NCI-H526 treated with DMSO at 0.1 percent for 48 hours (cell line): ENCODE measurements at regions not wholly inside any gene's neighbourhood (a gene's known extent, or its start where the extent isn't known, plus 50 kb on each side); places are given as distances from the start of the nearest gene placed in this dataset.

Experiments
- DNase-seq: peaks from one replicate; lab custom pipeline; 2025; lab: John Stamatoyannopoulos, UW

DNA sequence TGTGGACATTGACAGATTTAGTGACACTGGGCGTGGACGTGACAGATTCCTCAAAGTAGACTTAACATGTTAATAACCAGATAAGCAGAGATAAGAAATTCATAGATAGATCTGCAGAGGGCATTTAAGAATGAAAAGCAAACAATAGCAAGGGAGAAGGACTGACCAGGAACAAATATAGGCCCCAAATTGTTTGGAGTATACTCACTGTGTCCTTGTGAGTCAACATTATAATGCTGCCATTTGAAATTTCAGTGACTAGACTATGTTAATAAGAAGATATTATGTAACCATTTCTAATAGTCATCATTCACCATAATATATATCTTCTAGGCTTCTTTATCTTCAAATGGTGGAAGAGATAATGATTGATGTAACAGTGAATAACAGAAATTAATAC, 78.1 kb upstream of the SLC38A11 start:
- DNase-seq: no peak

DNA sequence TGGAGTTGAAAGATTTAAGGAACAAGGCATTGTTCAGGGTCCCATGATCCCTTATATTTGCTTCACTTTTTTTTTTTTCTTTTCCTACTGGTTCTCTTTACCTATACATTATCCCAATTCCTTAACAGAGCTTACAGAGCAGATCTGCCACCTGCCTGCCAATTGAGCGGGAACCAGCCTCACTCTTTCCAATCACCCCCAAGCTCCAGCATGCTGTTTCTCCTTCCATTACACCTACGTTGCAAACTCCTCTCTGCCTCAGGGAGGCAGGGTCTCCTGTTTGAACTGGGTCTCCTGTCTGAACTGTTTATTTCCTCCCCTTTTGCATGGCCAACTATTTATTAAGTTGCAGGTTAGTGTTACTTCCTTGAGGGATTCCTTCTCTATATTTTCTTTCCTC, 77.2 kb upstream of the SLC38A11 start:
- DNase-seq: no peak

DNA sequence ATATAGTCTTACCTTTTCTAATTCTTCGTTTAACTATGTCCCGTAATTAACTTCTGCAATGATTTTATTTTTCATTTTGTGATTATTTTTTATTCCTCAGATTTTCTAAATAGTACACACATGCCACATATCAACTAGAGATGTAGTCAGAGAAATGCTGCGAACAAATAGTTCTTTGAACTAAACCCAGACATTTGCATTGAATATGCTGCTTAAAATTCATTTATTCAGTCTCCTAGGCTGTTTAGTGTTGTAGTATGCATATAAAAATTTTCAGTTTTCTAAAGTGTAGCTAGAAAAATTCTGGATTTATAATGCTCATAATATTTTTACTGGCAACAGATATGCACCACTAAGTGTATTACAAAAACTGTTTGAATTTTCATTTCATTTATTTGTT, 68.9 kb upstream of the SLC38A11 start:
- DNase-seq: peak; percentile 86

- DNase-seq: no peak
Observed at GRCh38 chr2:165022781-165023180, 67.5 kb upstream of the SLC38A11 start.

- DNase-seq: peak; percentile 79
Observed at GRCh38 chr2:165017966-165018596, 62.8 kb upstream of the SLC38A11 start.

GRCh38 chr2:165016772-165017411, 61.6 kb upstream of the SLC38A11 start:
- DNase-seq: peak; percentile 82

- peak; percentile 50 for DNase-seq
Observed at GRCh38 chr2:165015052-165015642, 59.8 kb upstream of the SLC38A11 start.

DNA sequence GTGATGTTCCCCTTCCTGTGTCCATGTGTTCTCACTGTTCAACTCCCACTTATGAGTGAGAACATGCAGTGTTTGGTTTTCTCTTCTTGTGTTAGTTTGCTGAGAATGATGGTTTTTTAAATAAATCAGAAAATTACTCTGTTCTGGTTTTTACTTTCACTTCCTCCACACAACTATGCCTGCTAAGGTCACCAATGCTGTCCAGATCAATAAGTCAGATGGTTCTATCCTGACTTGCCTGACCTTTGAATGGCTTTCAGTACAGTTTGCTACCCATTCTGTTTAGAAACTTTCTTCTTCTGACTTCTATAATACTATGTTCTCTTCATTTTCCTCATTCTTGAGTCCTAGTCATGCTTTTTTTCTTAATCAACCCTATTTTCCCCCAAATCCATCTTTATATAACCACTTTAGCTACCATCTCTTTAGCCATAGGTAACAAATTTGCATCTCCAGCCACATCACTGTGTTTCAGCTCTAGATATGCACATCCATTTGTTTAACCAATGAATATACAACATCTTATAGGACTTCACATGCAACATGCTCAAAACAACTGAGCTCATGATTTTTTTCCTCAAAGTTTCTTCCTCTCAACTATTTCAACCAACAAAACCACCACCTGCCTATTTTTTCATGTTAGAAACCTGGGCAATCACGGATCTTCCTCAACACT, 58.8 kb upstream of the SLC38A11 start:
- no peak for DNase-seq

DNA sequence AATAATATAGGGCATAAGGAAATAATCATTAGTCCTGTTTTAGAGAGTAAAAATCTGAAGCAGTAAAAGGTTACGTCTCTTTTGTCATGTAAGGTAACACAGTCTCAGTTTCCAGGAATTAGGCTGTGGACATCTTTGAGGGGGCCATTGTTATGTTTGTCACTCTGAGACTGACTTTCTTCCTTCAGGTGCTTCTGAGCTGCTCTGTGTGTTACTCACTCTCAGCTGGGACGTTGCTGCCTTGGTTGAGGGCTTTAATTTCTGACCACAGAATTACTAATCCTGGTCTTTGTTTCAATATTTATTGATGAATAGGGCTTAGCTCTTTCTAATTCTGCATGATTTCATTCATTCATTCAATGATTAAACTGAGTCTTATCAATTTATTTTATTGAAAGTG, 55.9 kb upstream of the SLC38A11 start:
- no peak for DNase-seq

DNA sequence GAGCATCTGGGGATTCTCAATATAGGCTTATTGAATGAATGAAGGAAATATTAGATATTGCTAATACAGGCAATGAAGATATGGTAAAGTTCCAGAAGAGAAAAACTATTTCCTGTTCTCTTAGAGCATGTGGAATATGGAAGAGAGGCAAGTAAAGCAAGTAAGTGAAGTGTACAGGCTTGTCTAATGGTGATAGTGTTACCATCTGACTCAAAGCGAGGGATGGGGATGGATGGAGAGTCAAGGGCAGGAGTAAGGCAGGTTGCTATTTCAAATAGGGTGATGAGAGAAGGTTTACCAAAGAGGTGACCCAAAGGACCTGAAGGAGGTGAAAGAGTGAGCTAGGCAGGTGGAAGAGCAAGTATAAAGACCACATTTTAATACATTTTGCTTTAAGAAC, 55.2 kb upstream of the SLC38A11 start:
- no peak for DNase-seq

DNA sequence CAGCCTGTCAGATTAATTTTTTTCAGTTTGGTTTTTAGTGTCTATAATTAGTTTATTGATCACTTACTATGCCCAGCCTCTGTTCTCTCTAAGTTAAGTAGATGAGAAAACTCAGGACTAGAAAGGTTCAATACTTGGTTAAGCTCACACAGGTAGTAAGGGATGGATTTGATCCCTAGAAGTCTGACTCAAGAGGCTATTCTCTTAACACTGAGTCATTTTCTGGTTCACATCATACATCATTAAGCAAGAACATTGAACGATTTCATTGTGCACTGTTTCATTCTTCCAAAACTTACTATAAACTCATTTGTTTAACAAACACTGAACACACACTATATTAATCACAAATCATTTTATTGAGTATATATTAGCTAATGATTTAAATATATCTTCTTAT, 54.1 kb upstream of the SLC38A11 start:
- DNase-seq: no peak

DNA sequence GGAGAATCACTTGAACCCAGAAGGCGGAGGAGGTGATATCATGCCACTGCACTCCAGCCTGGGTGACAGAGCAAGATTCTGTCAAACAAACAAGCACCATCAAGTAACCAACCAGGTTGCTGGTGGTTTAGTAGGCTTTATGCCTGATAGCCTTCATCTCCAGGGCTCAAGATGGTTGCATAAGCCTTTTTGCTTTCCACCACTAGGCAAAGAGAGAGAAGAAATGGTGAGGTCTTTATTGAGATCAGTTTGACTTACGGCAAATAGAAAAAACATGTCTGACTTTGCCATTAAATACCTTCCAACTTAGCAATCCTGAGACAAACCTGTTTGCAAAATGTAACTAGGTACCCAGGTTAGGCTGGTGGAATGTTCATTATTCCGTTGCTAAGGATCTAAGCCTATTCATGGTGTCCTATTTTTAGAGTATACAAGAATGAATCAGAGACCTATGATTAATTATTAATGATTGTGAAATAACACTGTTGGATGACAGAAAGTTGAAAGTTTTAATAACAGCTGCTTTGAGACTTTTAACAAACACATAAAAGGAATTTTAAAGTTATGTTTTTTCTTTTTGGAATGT, 53.5 kb upstream of the SLC38A11 start:
- DNase-seq: no peak

- no peak for DNase-seq
Observed at GRCh38 chr2:165007161-165007744, 51.9 kb upstream of the SLC38A11 start.
